ENCODE measurements at regions not wholly inside any gene's neighbourhood (a gene's known extent, or its start where the extent isn't known, plus 50 kb on each side); places are given as distances from the start of the nearest gene placed in this dataset.

DNA sequence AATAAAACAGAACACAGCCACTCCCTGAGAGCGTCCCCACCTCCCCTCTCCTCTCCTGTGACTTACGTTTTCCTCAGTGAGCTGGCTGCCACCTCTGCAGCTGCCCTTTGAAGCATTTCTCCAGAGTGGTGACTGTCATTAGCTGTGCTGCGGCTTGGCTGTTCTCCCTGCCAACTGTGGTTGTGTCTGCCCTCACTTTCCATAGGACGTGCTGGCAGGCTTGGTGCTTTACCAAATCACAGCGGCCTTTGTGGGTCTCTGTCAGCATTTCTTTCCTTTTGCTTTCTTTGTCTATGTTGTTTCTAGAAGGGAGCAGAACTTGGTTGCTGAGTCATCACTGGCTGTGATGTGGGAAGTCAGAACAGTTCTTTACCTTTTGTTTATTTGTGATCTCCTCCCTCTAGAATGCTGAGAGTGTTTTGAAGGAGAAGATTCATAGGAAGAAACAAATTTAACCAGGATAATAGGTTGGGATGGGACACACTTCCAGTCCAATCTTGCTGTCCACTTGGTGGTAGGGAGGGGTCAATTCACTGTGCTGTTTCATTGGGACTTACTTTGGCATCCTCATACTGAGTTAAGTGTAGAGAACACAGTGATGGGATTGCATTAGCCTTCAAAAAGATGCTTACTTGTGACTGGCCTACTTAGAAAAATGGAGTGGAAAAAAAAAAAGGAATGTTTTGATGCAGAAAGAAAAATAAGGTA lies 88.2 kb downstream of the TMX1 start:
- no peak for TF ChIP-seq EP300 (IDR thresholded peaks at IDR 0.05)
- TF ChIP-seq, protein P1, sequence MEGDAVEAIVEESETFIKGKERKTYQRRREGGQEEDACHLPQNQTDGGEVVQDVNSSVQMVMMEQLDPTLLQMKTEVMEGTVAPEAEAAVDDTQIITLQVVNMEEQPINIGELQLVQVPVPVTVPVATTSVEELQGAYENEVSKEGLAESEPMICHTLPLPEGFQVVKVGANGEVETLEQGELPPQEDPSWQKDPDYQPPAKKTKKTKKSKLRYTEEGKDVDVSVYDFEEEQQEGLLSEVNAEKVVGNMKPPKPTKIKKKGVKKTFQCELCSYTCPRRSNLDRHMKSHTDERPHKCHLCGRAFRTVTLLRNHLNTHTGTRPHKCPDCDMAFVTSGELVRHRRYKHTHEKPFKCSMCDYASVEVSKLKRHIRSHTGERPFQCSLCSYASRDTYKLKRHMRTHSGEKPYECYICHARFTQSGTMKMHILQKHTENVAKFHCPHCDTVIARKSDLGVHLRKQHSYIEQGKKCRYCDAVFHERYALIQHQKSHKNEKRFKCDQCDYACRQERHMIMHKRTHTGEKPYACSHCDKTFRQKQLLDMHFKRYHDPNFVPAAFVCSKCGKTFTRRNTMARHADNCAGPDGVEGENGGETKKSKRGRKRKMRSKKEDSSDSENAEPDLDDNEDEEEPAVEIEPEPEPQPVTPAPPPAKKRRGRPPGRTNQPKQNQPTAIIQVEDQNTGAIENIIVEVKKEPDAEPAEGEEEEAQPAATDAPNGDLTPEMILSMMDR (IDR thresholded peaks at IDR 0.05), result no peak
